NCI-H748 (cell line): ENCODE measurements at regions not wholly inside any gene's neighbourhood (a gene's known extent, or its start where the extent isn't known, plus 50 kb on each side); places are given as distances from the start of the nearest gene placed in this dataset.

Source experiments
- DNase-seq: peaks from one replicate; lab custom pipeline; 2025; ENCODE audit not compliant: unreplicated experiment; lab: John Stamatoyannopoulos, UW

DNA sequence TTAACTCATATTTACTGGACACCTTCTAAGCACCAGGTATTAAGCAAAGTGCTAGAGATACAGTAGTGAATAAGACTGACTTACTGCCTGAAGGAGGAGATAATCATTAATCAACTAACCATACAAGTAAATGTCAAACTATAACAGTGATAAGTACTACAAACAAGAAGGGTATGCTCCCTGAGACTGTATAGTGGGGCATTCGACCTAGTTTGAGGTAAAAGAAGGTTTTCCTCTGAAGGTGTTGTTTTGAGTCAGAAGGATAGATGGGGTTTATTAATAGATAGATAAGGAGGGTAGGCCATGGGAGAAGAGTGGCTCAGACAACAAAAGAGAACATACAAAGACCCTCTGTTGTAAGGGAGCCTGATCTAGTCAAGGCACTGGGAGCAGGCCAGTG is 105.4 kb downstream of the DDIT4L start:
- no peak for DNase-seq

DNA sequence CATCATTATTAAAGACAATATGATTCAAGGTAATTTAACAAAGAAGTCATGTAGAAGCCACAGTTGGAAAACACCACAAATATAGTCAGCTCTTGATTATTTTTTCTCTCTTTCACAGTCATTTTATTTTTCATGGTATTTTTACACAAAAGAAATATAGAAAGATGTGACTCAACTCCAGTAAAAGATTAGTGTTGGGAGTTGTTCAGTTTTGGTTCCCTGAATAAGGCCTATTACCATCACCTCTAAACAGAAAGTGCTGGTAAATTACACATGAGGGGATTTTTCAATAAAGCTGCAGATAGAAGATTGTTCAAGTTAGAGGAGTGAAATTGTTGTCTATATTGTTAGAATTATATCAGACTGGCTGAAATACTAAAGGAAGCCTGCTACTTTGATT is 107.0 kb downstream of the DDIT4L start:
- no peak for DNase-seq

DNA sequence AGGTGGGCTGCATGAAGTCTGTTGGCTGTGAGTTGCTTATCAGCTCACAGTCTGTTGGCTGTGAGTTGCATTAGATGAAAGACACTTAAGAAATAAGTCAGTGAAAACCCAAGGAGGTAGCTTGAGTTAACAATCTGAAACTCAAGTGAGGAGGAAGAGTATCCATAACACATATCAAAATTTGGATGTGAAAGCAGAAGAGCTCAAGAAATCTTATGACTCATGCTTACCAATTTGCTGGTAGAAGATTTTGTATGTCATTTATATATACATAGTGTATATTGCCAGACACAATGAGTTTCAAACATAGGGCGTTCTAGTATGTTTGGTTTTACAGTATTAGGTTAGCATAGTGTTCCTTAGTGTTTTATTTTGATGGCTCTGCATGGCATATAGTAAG is 107.4 kb downstream of the DDIT4L start:
- no peak for DNase-seq

DNA sequence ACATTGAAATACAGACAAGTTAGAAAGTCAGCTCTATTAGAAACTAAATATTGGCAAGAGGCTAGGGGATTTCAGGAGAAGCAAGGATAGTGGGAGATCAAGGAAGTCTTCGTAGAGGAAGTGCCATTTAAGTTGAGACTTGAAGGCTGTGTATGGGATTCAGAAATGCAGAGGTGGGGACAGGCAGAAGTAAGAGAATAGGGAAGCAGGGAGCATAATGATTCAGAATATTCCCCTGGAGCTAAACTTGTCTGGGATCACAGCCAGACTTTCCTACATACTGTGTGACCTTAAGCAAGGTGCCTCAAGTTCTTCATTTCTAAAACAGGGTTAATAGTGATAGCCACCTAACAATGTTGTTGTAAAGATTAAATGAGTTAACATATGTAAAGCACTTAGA is 108.8 kb downstream of the DDIT4L start:
- DNase-seq: no peak

DNA sequence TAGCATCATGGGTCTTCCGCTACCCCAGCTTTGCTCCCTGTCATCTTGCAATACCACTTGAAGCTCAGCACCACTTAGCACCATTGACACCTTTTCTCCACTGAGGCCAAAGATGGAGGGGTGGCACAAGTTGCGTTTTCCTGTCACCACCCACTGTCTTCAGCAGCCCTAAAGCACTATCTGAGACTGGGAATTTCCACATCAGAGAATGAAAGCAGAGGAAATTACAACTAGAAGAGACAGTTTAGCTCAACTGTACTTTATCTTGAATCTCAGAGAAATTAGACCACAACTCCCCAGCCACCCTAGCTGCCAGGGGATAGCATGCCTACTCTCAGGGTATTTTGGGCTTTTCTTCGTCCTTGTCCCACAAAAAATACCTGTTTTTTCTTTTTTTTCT is 111.0 kb downstream of the DDIT4L start:
- DNase-seq: no peak

DNA sequence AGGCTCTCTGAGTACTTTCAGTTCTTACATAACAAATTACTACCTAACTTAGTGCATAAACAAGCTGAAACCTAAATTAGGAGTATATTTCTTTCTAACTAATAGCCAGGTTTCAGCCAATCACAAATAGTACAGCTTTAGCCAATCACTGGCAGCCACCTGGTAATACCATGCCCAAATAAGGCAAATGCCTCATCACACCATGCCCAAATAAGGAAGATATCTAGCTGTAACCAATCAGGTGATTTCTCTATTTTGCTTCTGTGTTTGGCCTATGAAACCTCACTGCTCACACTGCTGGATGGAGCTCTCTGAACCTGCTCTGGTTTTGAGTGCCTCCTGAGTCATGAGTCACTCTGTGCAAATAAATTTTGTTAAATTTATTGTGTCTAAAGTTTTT is 113.5 kb downstream of the DDIT4L start:
- no peak for DNase-seq

DNA sequence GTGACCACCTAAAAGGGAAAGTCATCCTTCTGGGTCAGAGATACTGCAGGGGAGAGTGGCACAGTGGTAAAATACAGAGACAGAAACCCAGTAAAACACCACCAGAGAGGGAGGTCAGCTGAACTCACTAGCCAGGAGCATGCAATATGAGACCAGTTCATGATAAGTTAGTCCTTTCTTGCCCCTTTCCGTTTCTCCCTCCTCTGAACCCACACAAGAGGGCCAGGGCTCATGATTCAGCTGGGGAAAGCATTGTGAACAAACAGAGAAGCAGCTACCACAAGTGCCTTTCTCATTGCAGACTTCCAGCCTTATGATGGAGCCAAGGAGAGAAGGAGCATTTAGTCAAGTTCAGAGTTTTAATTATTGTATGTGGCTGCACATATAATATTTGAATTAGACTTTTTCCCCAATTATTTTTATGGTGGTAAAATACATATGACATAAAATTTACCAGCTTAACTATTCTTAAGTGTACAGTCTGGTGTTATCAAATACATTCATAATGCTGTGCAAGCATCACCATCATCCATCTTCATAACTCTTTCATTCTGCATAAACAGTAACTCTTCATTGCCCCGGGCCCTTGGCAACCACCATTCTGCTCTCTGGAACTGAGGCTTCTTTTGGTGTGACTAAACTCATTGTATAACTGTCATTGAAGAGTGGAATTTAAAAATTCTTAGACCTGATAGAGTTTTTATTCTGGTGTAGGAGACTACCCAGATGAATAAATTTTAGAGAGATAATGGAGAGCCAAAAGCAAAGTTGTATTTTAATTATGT is 114.6 kb downstream of the DDIT4L start:
- no peak for DNase-seq

DNA sequence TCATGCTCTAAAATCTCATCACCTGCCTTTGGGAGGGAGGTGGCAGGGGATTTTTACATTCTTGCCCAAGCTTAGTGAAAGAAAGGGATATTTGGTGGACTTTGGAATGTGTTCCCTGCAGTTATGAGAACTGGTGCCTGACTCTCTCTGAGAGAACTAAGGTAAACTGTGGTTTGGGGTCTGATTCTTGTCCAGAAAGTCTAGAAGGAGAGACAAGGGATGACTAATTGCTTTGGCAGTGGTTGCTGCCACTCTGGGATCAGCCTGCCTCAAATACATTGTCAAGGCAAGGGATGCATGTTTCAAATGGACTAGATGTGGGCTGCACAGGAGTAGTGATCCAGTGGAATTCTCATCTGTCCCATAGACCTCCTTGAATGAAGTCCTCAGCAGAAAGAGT is 115.2 kb downstream of the DDIT4L start:
- no peak for DNase-seq

DNA sequence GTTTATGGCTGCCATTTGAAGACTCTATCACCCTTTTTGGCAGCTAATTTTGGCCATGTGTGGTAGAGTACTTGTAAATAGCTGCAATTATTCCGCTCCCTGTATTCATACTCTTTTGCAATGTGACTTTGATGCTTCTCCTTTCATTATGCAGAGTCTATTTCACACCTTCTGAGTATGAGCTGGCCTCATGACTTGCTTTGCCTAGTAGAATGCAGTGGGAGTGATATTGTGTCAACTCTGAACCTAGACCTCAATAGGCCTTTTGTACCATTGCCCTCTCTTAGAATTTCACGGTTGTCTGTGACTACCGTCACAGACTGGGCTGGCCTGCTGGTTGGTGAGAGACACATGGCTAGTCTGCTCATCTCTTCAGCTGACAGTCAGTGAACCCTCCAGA is 118.8 kb downstream of the DDIT4L start:
- no peak for DNase-seq

DNA sequence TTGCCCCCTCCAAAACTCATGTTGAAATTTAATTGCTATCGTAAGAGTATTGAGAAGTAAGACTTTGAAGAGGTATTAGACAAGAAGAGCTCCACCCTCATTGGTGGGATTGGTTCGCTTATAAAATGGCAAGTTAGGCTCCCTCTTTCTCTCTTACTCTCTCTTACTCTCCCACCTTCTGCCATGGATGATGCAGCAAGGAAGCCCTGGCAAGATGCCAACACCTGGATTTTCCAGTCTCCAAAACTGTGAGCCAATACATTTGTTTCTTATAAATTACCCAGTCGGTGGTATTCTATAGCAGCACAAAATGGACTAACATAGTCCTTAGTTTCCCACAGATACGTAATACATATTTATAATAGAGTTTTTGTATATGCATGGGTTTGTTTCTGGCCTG is 119.4 kb downstream of the DDIT4L start:
- no peak for DNase-seq

DNA sequence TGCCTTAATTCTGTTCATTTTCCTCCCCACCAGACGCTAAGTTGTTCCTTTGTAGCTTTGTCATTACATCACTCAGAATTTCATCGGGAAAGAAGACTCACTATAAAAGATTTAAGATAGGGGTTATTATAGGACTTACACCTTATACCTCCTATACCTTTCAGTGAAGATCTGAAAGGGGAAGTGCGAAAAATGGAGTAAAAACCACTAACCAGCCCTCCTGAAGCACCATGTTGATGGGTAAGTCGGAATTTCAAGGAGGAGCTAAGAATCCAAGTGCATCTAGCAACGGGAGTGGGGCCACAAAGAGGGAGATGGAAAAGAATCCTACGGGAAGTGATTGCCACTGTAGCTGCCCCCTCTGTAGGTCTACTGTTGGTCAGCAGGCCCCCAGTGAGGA is 119.1 kb upstream of the H2AZ1 start:
- DNase-seq: no peak

DNA sequence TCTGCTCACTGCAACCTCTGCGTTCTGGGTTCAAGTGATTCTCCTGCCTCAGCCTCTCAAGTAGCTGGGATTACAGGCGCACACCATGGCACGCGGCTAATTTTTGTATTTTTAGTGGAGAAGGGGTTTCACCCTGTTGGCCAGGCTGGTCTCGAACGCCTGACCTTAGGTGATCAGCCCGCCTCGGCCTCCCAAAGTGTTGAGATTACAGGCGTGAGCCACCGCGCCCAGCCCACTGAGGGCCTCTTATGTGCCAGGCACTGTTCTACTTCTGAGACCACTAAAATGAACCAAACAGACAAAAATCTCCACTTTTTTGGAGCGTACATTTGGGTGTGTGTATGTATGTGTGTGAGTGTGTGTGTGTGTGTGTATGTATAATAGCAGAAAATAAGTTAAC is 117.2 kb upstream of the H2AZ1 start:
- DNase-seq: no peak

DNA sequence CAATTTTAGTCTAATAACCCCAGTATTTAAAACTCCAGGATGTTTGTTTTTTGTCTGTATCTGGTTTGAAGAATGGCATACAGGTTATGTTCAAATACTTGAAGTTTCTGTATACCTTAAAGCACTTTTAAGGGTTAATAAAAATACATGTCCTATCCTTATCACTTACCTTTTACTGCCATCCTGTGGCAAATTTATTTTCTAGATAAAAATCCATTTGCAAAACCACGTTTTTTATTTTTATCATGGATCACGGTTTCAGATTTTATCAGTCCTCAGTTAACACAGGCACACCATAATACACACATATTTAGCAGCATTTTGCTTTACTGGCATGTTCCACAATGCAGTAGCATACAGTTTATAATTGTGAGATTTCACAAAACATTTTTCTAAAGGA is 113.3 kb upstream of the H2AZ1 start:
- DNase-seq: no peak

DNA sequence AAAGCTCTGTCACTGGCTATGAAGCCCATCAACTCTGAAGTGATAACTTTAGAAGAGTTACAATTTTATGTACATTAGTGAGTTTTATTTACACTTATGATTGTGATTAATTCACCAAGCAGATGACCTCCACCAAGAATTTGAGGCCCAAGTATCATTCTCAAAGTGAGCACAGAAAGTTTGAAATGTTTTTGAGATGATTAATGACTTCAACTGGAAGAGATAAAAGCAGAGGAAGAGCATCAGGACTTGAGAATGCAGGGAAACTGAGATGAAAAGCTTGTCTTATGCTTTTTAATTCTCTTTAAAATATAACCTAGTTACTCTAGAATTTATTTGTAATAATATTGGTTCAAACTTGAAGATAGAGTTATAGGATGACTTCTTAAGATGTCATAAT is 112.8 kb upstream of the H2AZ1 start:
- DNase-seq: no peak

DNA sequence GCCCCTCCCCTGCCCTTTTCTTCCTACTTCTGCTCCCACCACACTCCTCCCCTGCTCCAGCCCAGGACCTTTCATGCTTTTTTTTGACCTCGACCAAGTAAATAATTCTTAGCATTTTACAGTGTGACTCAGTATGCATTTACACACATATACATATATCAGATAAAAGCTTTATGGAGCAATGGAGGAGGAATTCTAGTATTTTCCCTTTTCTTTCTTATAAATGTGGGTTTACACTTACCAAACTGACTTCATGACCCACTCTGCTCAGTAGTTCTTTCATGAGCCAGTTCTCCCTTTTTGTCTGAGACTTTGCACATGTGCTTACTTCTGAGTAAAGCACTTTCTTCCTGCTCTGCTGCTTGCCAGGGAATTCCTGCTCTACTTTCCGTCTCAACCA is 111.8 kb upstream of the H2AZ1 start:
- no peak for DNase-seq

DNA sequence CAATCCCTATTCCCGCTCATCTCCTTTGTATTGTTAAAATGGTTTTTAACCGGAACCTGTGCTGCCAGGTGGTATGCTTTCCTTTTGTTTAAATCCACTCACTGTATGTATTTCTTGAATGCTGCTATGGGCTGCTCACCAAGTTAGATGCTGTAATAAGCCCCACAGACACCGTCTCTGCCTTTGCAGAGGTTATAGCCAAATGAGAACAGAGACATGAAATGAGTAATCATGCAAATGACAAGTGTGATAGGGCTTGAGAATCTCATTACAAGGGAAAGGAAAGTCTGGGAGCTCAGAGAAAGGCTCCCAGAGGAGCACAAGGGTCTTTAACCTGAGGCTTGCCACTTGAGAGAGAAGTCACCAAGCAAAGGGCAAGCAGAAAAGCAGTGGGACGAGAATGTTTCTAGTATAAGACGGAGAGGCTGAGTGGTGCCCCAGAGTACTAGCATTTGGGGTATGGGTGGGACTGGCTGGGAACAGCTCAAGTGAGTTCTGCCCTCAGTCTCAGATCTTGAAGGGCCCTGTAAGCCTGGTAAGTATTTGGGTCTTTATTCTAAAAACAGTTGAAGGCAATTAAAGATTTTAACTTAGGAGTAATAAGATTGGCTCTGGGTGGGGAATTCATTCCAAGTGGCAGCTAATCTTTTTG is 110.8 kb upstream of the H2AZ1 start:
- peak; percentile 48 for DNase-seq

DNA sequence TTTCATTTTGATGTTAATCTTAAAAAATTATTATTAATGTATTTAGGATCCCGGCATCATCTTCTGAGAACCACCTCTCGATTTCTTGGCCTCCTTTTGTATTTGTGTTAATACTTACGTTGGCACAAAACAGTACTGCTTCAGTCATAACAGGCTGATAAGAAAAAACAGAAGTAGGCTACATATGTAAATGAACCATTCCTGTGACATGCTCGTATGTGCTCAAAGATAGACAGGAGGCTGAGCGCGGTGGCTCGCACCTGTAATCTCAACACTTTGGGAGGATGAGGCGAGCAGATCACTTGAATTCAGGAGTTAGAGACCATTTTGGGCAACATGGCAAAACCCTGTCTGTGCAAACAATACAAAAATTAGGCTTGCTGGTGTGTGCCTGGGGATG is 109.4 kb upstream of the H2AZ1 start:
- no peak for DNase-seq

DNA sequence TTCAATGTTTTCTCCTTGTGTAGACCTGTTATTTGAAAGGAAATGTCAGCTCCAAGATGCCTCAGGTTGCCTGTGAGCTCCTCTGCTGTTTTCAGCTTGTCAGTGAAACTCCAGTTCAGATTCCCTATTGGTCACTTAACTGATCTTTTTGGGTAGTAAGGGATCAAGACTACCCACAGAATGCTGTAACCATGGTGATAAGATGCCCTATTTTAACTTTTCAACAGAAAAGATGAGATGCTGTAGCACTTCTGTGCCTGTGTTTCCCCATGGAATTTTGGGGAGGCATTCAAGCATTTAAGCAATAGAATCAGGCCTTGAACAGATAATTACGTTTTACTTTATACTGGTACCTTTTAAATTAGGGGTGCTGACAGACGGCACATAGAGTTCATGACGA is 106.6 kb upstream of the H2AZ1 start:
- DNase-seq: no peak

DNA sequence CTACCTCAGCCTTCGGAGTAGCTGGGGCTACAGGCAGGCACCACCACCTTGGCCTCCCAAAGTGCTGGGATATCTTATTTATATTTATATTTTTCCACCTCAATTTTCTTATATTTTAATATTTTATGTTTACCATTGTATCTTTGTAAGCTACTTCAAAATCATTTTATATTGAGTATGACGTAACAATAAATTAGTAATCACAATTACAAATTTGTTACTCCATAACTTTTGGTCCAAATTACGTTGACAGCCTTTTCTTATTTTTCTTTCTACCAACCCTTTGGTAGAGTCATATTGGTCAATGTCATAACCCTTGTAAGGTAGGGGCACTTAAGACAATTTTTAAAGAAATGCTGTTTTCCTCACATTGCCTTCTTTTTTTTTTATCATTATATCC is 104.0 kb upstream of the H2AZ1 start:
- no peak for DNase-seq

DNA sequence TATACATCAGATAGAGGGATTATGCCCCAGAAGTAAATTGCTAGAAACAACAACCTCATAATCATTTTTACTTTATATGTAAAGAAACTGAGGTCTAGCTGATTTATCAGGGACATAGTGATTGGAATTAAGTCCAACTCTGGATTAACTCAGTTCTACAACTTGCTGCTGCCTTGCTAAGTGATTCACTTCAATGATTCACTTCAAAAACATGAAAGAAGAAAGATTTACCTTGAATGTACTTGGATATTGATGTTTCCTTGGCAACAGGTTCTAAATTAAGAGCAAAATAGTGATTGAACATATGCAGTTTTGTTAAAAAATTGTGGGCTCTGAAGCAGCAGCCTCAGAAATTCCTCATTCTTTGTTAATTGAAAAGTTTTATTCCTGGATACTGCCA is 99.8 kb upstream of the H2AZ1 start:
- DNase-seq: no peak

DNA sequence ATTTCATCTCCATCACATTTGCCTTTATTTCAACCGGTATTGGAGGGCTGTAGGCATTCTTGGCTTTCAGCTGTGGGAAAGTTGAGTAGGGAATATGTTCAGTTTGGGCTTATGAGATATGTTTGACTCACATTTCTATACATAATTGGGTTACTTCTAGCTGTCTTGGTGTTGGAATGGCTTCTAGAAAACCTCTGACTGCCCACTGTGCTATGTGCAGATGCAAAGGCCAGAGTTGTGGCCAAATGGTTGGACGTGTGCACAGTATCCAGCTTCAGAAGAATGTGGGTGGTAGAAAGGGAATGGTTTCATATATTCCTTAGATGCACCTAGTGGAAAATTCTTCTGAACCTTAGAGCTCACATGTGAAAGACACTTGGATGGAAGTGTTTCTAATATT is 92.6 kb upstream of the H2AZ1 start:
- no peak for DNase-seq

DNA sequence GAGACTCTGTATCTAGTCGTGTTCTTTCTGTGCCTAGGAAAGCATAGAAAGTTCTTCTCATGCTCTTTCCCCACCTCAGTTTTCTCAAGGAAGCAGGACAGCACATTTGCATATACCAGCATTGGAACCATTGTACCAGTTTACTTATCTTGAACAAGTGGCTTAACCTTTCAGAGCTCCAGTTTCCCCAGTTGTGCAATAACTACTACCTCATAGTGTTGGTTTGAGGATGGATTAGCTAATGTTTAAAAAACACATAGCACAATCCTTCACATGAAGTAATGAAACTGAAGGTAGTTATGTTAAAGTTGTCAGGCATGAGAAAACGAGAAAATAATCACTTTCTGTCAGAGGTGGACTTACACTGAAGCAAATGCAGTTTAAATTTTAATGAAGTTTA is 92.2 kb upstream of the H2AZ1 start:
- no peak for DNase-seq

DNA sequence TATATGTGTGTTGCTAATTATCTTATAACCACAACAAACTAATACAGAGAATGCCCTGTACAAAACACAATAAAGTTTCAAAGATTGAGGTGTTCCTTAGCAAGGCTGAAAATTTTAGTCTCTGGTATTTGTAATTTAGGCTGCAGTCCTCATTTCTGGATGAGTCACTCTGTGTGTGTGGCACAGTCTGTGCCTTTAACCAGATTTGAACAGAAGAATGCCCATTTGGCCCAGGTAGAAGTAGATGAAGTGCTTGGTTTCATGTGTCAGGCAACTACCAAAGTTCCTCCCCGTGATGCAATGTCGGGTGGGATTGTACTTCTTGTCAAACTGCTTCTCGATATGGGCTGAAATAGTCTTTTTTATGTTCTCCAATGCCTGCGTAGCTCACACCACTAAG is 91.6 kb upstream of the H2AZ1 start:
- no peak for DNase-seq
